Naive B cell (primary cell): ENCODE measurements at regions not wholly inside any gene's neighbourhood (a gene's known extent, or its start where the extent isn't known, plus 50 kb on each side); places are given as distances from the start of the nearest gene placed in this dataset.

Experiments used
- ATAC-seq, 2 donors: fragments of 150-1000 bp; cut with Tn5 transposase; 2 replicates each; pipeline ENCODE4 v1.10.0; 2021; ENCODE audit warnings: low read depth in 2 of 2, mild to moderate bottlenecking in 2 of 2, moderate library complexity in 2 of 2
- DNase-seq: peaks from one replicate; pipeline ENCODE4 v3.0.0; 2022
- H3K27ac Mint-ChIP-seq, 6 donors: one replicate each; pipeline ENCODE4 v1.8.0; 2020 to 2022; ENCODE audit warnings: mild to moderate bottlenecking in 6 of 6, mixed read lengths in 6 of 6, moderate library complexity in 5 of 6, inconsistent platforms in 2 of 6
- H3K27me3 Mint-ChIP-seq, 3 donors: one replicate each; pipeline ENCODE4 v1.8.0; 2021 to 2022; ENCODE audit warnings: mixed read lengths in 3 of 3, mild to moderate bottlenecking in 1 of 3
- H3K36me3 Mint-ChIP-seq, 2 donors: one replicate each; pipeline ENCODE4 v1.8.0; 2020 to 2022; ENCODE audit warnings: mixed read lengths in 2 of 2, inconsistent platforms in 1 of 2, mild to moderate bottlenecking in 1 of 2
- H3K4me1 Mint-ChIP-seq, 3 donors: one replicate each; pipeline ENCODE4 v1.8.0; 2020 to 2022; ENCODE audit warnings: mixed read lengths in 3 of 3, inconsistent platforms in 1 of 3, mild to moderate bottlenecking in 1 of 3, moderate library complexity in 1 of 3
- H3K4me3 Mint-ChIP-seq, 8 donors: one replicate each; pipeline ENCODE4 v1.8.0; 2020 to 2022; ENCODE audit warnings: mild to moderate bottlenecking in 8 of 8, mixed read lengths in 8 of 8, moderate library complexity in 8 of 8, inconsistent platforms in 2 of 8
- H3K9me3 Mint-ChIP-seq, 7 donors: one replicate each; pipeline ENCODE4 v1.8.0; 2020 to 2022; ENCODE audit warnings: mixed read lengths in 7 of 7, mild to moderate bottlenecking in 5 of 7, inconsistent platforms in 2 of 7, moderate library complexity in 1 of 7

DNA sequence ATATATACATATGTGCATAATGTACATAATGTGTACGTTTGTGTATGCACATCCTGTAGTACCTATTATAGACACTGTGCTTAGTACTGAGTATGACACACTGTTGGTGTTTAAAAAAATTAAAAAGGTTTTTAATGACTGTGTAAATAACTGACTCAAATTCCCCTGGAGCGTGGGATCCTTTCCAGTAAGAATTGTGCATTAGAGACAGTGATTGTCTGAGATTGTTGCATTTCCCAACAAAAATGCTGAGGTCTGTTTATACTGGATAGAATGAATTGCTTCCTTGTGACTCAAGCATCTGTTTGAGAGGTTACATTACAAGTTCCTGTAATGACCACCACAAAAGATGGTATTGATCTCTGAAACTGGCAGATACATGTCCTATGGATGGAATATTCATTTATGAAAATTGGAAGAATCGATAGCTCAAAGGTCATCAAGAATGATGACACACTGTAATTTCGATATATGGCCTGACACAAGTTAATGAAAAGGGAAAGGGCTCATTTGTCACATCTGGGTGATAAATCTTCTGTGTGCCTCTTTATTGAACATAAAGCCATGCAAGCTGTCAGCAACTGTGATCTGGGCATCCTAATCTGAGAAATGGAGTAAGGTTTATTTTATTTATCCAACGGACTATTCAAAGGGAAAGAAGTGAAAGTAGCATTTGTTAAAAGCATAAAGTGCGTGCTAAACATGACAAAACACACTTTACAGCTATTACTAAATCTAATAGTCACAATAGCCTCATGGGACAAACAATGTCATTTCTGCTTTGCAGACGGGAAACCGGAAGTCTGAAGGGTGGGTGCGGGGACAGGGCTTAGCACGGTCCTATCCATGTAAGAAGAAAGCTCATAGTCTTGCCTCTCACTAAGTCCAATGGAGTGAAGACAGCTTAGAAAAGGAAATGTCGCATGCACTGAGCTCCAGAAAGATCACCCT is 228.8 kb downstream of the CDH11 start:
- ATAC-seq, result no peak
- Mint-ChIP-seq H3K27ac (no peak overlapping the region), H3K27me3 (no peaks in the 10 kb centered on the region), H3K4me3 (no peak overlapping the region), H3K9me3 (peaks cover 0 to 18% (median 0%) of the 10 kb centered on the region in 7 donors), H3K36me3 (no peaks in the 10 kb centered on the region), H3K4me1 (no peaks in the 10 kb centered on the region)
- no peak for DNase-seq

DNA sequence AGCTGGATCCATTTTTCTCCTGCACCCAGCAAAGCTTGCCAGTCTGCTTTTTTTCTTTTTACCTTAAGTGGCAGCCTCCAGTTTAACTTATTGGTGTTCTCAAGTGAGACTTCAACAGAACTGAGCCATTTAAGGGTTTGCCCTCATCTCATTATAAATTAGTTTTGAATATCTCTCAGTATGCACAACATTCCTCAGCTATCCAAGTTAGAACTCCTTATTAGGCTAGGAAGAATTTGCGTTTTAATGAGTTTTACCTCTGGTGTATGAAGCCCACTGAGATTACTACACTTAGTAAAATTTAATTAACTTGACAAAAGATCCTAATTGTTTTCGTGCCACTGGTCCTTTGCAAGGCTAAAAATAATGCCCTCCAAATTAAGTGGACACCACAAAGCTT is 232.4 kb downstream of the CDH11 start:
- Mint-ChIP-seq H3K9me3 (peaks cover 0 to 9% (median under 1%) of the 10 kb centered on the region in 7 donors), H3K27me3 (no peaks in the 10 kb centered on the region), H3K4me3 (no peak overlapping the region), H3K4me1 (no peaks in the 10 kb centered on the region), H3K36me3 (no peaks in the 10 kb centered on the region), H3K27ac (no peak overlapping the region)
- ATAC-seq (no peak), DNase-seq (no peak)

DNA sequence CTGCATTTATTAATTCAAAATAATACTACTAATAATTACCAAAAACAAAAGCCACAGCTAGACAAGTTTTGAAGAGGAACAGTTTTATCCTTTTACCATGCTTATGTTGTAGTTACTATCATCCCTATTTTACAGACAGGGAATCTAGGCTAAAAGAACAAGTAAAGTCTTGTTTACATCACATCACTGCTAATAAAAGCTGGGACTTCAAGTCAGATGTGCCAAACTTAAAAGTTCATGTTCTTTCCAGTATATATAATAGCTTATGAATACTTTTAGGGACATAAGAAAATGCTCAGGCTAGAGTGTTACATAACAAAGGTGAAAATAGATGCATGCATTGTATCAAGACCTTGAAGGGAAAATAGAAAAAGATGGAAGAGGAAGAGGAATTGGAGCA is 234.2 kb downstream of the CDH11 start:
- no peaks in the 10 kb centered on the region for H3K36me3 Mint-ChIP-seq

DNA sequence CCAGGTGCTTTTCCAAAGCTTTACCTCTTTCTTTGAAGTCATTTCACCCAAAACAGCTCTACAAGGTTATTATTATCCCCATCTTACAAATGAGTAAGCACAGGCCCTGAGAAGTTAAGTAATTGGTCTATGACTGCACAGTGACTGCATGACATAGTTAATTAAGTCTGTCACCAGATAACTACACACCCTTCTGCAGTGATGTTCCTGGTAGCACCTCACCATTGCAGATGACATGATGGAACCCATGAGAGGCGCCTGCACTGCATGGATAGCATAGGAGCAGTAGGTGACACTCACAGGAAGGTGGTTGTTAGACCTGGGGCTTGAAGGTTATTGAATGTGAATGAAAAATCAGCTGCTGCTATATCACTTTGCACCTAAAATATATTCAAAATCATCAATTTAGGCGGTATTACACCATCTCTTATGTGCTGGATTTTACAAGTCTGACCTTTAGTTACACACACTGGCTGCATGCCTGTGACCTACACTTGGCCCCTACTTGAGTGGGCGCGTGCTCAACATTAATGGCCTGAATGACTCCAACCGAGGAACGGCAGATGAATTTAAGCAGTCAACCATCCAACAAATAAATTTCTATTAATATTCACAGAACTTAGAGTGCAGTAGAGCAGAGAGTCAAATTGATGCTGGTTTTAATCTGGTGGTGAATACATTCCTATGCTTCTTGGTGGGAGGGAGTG is 239.6 kb downstream of the CDH11 start:
- H3K4me3 Mint-ChIP-seq, result no peak overlapping the region
- DNase-seq (no peak), ATAC-seq (no peak)
- no peak overlapping the region for H3K27ac Mint-ChIP-seq
- H3K9me3 Mint-ChIP-seq, result peaks cover 0 to 12% (median 4%) of the 10 kb centered on the region in 7 donors
- H3K4me1 Mint-ChIP-seq, result no peaks in the 10 kb centered on the region
- H3K36me3 Mint-ChIP-seq, result no peaks in the 10 kb centered on the region
- no peaks in the 10 kb centered on the region for H3K27me3 Mint-ChIP-seq

More for the DNA sequence above, 234.2 kb downstream of the CDH11 start:
- Mint-ChIP-seq H3K27ac (no peak overlapping the region), H3K4me1 (no peaks in the 10 kb centered on the region), H3K4me3 (no peak overlapping the region), H3K9me3 (peaks cover 0 to 17% (median 4%) of the 10 kb centered on the region in 7 donors), H3K27me3 (no peaks in the 10 kb centered on the region)
- no peak for ATAC-seq
- DNase-seq, result no peak

DNA sequence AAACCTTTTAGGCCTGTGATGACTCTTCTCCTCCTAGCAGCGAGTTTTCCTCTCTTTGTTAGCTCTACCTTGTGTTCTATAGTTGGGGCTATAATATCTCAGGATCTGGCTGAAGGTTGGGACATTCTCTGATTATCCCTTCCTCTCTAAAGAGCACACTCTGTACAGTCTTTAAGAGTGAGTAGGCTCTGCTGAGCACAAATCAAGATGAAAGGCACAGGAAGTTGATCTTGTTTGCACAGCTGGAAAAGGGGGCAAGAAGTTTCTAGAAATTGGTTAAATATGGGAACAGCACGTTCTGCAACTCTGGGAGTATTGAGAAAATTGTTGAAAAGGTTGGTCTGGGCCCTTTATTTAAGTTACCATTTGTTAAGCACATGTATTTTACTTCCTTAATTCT is 240.9 kb downstream of the CDH11 start:
- H3K27me3 Mint-ChIP-seq, result no peaks in the 10 kb centered on the region
- no peak overlapping the region for H3K4me3 Mint-ChIP-seq
- H3K9me3 Mint-ChIP-seq, result peaks cover 0 to 17% (median 4%) of the 10 kb centered on the region in 7 donors
- H3K36me3 Mint-ChIP-seq, result no peaks in the 10 kb centered on the region
- no peak for ATAC-seq
- DNase-seq, result no peak
- no peak overlapping the region for H3K27ac Mint-ChIP-seq
- no peaks in the 10 kb centered on the region for H3K4me1 Mint-ChIP-seq

DNA sequence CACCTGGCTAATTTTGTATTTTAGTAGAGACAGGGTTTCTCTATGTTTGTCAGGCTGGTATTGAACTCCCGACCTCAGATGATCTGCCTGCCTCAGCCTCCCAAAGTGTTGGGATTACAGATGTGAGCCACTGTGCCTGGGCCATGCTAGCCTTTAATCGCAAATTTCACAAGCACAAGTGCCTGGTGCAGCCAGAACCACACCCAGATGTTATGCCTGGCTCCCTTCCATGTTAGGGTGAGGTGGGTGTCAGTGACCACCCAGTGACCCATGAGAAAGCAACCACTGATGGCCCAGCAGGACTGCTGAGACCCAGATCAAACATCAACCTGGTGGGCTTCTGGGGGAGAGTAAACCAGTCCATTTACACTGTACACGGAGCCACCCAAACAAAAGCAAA is 241.9 kb downstream of the CDH11 start:
- no peaks in the 10 kb centered on the region for H3K36me3 Mint-ChIP-seq
- H3K27ac Mint-ChIP-seq, result no peak overlapping the region
- H3K4me1 Mint-ChIP-seq, result no peaks in the 10 kb centered on the region
- ATAC-seq (no peak), DNase-seq (no peak)
- no peak overlapping the region for H3K4me3 Mint-ChIP-seq
- peaks cover 0 to 17% (median 4%) of the 10 kb centered on the region in 7 donors for H3K9me3 Mint-ChIP-seq
- H3K27me3 Mint-ChIP-seq, result no peaks in the 10 kb centered on the region

DNA sequence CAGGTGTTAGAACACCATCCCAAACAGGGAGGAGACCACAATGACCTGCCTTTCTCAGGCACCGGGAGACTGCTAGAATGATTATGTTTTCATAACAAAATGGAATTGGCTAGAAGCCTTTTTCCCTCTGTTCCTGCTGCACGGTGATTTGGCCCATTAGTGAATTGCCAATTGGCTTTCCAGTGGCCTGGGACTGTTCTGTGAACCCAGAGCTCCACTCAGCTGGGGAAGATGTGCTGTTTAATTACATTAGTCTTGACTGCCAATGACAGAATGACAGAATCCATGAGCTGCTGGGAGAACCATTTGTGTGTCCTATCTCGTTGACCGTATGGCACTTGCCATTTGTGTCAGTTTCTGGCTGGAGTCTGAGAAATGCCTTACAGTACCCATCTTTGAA is 242.9 kb downstream of the CDH11 start:
- Mint-ChIP-seq H3K9me3 (peaks cover 0 to 15% (median 4%) of the 10 kb centered on the region in 7 donors), H3K36me3 (no peaks in the 10 kb centered on the region), H3K27ac (no peak overlapping the region), H3K4me3 (no peak overlapping the region), H3K4me1 (no peaks in the 10 kb centered on the region), H3K27me3 (no peaks in the 10 kb centered on the region)
- ATAC-seq, result no peak
- no peak for DNase-seq

DNA sequence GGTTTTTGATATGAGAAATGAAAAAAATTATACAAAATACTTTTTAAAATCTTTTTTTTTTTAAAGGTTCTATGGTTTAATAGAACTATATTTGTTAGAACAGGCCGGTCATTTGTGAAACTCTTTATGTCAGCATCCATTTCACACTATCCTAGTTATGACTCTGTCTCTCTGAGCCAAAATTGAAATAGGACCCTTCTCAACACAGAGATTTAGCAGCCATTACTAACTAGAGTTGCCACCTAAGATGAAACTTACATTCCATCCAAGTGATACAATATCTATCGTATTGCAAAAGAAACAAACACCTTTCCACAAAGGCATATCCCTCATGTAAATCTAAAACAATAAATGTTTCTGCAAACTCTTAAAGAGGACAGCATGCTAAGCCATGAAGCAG is 249.8 kb downstream of the CDH11 start:
- H3K4me3 Mint-ChIP-seq, result no peak overlapping the region
- H3K9me3 Mint-ChIP-seq, result peaks cover 0 to 20% (median 6%) of the 10 kb centered on the region in 7 donors

DNA sequence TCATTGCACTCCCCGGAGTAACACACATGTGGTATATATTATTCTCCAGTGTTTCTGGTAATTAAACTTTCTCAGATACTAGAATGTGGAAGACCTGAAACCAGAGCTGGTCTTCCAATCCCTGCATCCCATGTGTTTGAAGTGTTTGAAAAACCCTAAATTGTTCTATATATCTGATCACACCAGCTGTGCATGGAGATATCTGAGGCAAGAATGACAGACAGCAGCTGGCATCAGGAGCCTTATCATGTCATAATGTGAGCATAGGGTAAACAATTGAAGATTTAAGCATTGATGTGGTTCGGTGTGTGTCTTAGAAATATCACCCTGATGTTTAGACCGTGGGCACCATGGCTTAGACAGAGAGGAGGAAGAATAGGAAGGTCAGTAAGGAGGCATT is 251.0 kb downstream of the CDH11 start:
- H3K27ac Mint-ChIP-seq, result no peak overlapping the region
- DNase-seq (no peak), ATAC-seq (no peak)
- H3K27me3 Mint-ChIP-seq, result no peaks in the 10 kb centered on the region
- no peak overlapping the region for H3K4me3 Mint-ChIP-seq
- H3K9me3 Mint-ChIP-seq, result peaks cover 0 to 20% (median 5%) of the 10 kb centered on the region in 7 donors
- no peaks in the 10 kb centered on the region for H3K4me1 Mint-ChIP-seq
- H3K36me3 Mint-ChIP-seq, result no peaks in the 10 kb centered on the region

More for the DNA sequence above, 249.8 kb downstream of the CDH11 start:
- ATAC-seq (no peak), DNase-seq (no peak)
- no peaks in the 10 kb centered on the region for H3K27me3 Mint-ChIP-seq
- H3K4me1 Mint-ChIP-seq, result no peaks in the 10 kb centered on the region
- H3K36me3 Mint-ChIP-seq, result no peaks in the 10 kb centered on the region
- no peak overlapping the region for H3K27ac Mint-ChIP-seq

DNA sequence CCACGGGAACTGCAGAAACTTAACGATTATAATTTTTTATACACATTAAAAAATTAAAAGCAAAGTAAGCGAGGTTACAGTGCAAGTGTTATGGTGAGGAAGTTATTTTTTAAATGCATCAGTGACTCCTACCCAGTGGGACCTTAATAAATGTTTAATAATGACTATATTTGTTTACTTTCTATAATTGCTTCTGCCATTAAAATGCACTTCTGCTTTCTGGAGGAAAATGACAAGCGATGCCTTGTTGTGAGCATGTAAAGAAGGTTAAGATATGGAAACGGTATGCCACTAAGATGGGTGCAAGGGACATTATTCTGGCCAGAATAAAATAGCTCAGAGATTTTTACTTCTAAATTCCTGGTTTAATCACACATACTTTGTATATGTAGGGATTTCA is 252.1 kb downstream of the CDH11 start:
- H3K4me3 Mint-ChIP-seq, result no peak overlapping the region
- H3K9me3 Mint-ChIP-seq, result peaks cover 0 to 14% (median 5%) of the 10 kb centered on the region in 7 donors
- H3K36me3 Mint-ChIP-seq, result no peaks in the 10 kb centered on the region
- no peaks in the 10 kb centered on the region for H3K27me3 Mint-ChIP-seq
- no peaks in the 10 kb centered on the region for H3K4me1 Mint-ChIP-seq
- no peak for ATAC-seq
- no peak overlapping the region for H3K27ac Mint-ChIP-seq
- no peak for DNase-seq

DNA sequence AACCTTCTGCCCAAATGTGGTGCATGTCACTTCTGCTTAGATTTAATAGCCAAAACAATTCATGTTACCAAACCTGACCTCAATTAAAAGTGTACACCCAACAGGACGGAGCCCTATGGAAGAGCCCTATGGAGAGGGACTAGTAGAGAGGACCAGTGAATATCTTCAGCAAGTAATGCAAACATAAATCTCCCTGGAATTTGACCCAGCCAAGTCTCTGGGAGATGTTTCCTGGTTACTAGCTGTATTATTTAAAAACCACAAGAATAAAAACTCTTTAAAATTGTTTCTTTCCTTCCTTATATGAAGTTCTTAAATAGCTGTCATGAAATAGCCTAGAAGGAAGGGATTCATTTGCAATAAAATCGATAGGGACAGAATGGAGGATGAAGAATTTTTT is 255.8 kb downstream of the CDH11 start:
- H3K36me3 Mint-ChIP-seq, result no peaks in the 10 kb centered on the region
- no peak for ATAC-seq
- no peak overlapping the region for H3K4me3 Mint-ChIP-seq
- no peaks in the 10 kb centered on the region for H3K4me1 Mint-ChIP-seq
- H3K9me3 Mint-ChIP-seq, result peaks cover 0 to 11% (median 5%) of the 10 kb centered on the region in 7 donors
- H3K27me3 Mint-ChIP-seq, result no peaks in the 10 kb centered on the region
- H3K27ac Mint-ChIP-seq, result no peak overlapping the region
- DNase-seq, result no peak

DNA sequence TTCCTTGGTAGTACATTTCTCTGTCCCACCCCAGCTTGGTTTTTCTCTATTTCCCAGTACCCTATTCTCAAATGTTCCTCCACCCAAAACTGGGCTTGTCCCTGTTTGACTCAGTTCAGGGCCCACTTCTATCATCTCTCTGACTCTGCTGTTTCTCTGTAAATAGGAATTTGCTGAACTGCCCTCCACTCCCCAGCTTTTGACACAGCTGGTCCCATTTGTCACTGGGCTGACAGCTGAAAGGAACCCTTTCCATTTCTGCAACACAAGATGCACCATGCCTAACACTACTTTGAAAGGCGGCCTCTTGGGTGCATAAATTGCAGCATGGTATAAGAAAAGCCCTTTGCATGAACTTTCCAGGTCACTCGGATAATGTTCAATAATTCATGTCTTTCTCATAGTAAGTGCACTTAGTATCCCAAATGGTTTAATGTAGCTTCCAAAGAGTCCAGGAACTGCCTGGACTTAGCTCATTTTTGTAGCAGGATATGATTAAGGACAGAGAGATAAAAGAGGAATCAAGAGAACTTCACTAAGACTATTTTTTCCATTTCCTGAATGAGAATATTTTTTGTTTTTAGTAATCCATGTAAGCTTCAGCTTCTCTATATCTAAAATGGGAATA is 256.7 kb downstream of the CDH11 start:
- Mint-ChIP-seq H3K9me3 (peaks cover 0 to 12% (median 6%) of the 10 kb centered on the region in 7 donors), H3K27me3 (no peaks in the 10 kb centered on the region), H3K4me3 (no peak overlapping the region), H3K36me3 (no peaks in the 10 kb centered on the region), H3K4me1 (no peaks in the 10 kb centered on the region), H3K27ac (no peak overlapping the region)
- DNase-seq, result no peak
- ATAC-seq, result no peak

DNA sequence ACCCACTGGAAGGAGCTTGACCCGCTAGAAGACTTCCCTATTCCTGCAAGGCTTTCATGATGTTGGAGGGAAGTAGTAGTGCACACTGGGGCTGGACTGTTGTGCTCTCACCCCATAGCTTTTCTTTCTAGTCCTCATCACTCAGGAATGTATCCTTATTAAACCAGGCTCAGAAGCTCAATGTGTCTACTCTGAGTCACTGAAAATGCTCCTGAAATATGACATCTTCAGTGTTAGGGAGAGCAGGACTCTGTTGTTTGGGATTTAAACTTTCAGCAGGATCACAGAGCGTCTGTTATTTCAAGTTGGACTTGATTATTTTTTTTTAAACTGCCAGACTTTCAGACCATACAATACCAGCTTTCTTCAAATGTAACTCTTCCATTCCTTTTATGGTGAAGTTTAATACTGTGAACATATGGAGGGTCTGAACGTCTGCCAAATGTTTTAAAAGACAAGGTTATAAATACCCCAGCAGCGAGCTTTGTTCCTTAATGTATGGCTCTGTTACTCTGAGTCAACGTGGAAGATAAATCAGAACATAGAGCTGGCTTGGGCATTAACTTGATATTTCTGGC is 257.5 kb downstream of the CDH11 start:
- Mint-ChIP-seq H3K27me3 (no peaks in the 10 kb centered on the region), H3K36me3 (no peaks in the 10 kb centered on the region), H3K27ac (no peak overlapping the region), H3K4me1 (no peaks in the 10 kb centered on the region), H3K4me3 (no peak overlapping the region), H3K9me3 (peaks cover 0 to 13% (median 6%) of the 10 kb centered on the region in 7 donors)
- no peak for DNase-seq
- ATAC-seq, result no peak
